Epithelial cell of proximal tubule (primary cell): ENCODE measurements at regions not wholly inside any gene's neighbourhood (a gene's known extent, or its start where the extent isn't known, plus 50 kb on each side); places are given as distances from the start of the nearest gene placed in this dataset.

Experiments
- DNase-seq: peaks from one replicate; pipeline ENCODE4 v3.0.0-alpha.2; 2011; ENCODE audit warnings: low read depth
- H3K4me3 ChIP-seq: 2 replicates; pipeline ENCODE4 v1.5.1; 2011; ENCODE audit warnings: low read depth, mild to moderate bottlenecking, low read length
- CTCF ChIP-seq: conservative IDR thresholded peaks from 2 replicates; pipeline ENCODE4 v1.5.1; 2012; ENCODE audit warnings: low read depth, mild to moderate bottlenecking, low read length

- TF ChIP-seq CTCF: no peak
- H3K4me3 ChIP-seq: no peak overlapping the region
- DNase-seq: no peak
These were observed 1539.0 kb downstream of the UQCRFS1 start for GRCh38 chr19:27673986-27674385.

GRCh38 chr19:27672309-27673047 is 1540.5 kb downstream of the UQCRFS1 start:
- no peak for TF ChIP-seq CTCF
- DNase-seq: no peak
- H3K4me3 ChIP-seq: no peak overlapping the region

GRCh38 chr19:27671876-27672275 is 1541.1 kb downstream of the UQCRFS1 start:
- no peak for DNase-seq
- H3K4me3 ChIP-seq: no peak overlapping the region
- no peak for TF ChIP-seq CTCF

- H3K4me3 ChIP-seq: no peak overlapping the region
- no peak for DNase-seq
- TF ChIP-seq CTCF: no peak
These were observed 1552.5 kb downstream of the UQCRFS1 start for GRCh38 chr19:27660428-27660827.

- no peak for DNase-seq
- H3K4me3 ChIP-seq: no peak overlapping the region
- TF ChIP-seq CTCF: no peak
These were observed 1555.5 kb downstream of the UQCRFS1 start for GRCh38 chr19:27657271-27658051.

- TF ChIP-seq CTCF: no peak
- DNase-seq: no peak
These were observed 1558.5 kb downstream of the UQCRFS1 start for GRCh38 chr19:27654266-27654990.

More at GRCh38 chr19:27654266-27654990, 1558.5 kb downstream of the UQCRFS1 start:
- no peak overlapping the region for H3K4me3 ChIP-seq
